DMS 273 (cell line): ENCODE measurements at regions not wholly inside any gene's neighbourhood (a gene's known extent, or its start where the extent isn't known, plus 50 kb on each side); places are given as distances from the start of the nearest gene placed in this dataset.

Experiments used
- DNase-seq: peaks from one replicate; lab custom pipeline; 2025; ENCODE audit not compliant: unreplicated experiment; lab: John Stamatoyannopoulos, UW

- no peak for DNase-seq
Measured at GRCh38 chr5:62727184-62727583, 148.6 kb downstream of the LRRC70 start.

- no peak for DNase-seq
Measured at GRCh38 chr5:62722360-62722759, 143.7 kb downstream of the LRRC70 start.

- peak; percentile 53 for DNase-seq
Measured at GRCh38 chr5:62720031-62720441, 141.4 kb downstream of the LRRC70 start.

- DNase-seq = no peak
Measured at GRCh38 chr5:62719061-62719720, 140.6 kb downstream of the LRRC70 start.

- DNase-seq = peak; percentile 6
Measured at GRCh38 chr5:62718324-62718723, 139.7 kb downstream of the LRRC70 start.

GRCh38 chr5:62717301-62717933, 138.8 kb downstream of the LRRC70 start:
- no peak for DNase-seq

GRCh38 chr5:62714296-62714695, 135.7 kb downstream of the LRRC70 start:
- DNase-seq = no peak

- DNase-seq = no peak
Measured at GRCh38 chr5:62708481-62709325, 130.1 kb downstream of the LRRC70 start.

GRCh38 chr5:62707563-62707962, 128.9 kb downstream of the LRRC70 start:
- no peak for DNase-seq

- no peak for DNase-seq
Measured at GRCh38 chr5:62707131-62707530, 128.5 kb downstream of the LRRC70 start.

GRCh38 chr5:62705022-62705421, 126.4 kb downstream of the LRRC70 start:
- no peak for DNase-seq

GRCh38 chr5:62702126-62702525, 123.5 kb downstream of the LRRC70 start:
- DNase-seq = no peak

GRCh38 chr5:62701036-62701435, 122.4 kb downstream of the LRRC70 start:
- DNase-seq = no peak

GRCh38 chr5:62698756-62699155, 120.1 kb downstream of the LRRC70 start:
- no peak for DNase-seq

- DNase-seq = no peak
Measured at GRCh38 chr5:62695274-62695673, 116.7 kb downstream of the LRRC70 start.

- no peak for DNase-seq
Measured at GRCh38 chr5:62692946-62693713, 114.5 kb downstream of the LRRC70 start.

- no peak for DNase-seq
Measured at GRCh38 chr5:62691946-62692345, 113.3 kb downstream of the LRRC70 start.

GRCh38 chr5:62690421-62690820, 111.8 kb downstream of the LRRC70 start:
- no peak for DNase-seq

GRCh38 chr5:62689599-62690368, 111.2 kb downstream of the LRRC70 start:
- DNase-seq = no peak

GRCh38 chr5:62686692-62687091, 108.1 kb downstream of the LRRC70 start:
- no peak for DNase-seq
